ENCODE measurements at regions not wholly inside any gene's neighbourhood (a gene's known extent, or its start where the extent isn't known, plus 50 kb on each side); places are given as distances from the start of the nearest gene placed in this dataset.

DNA sequence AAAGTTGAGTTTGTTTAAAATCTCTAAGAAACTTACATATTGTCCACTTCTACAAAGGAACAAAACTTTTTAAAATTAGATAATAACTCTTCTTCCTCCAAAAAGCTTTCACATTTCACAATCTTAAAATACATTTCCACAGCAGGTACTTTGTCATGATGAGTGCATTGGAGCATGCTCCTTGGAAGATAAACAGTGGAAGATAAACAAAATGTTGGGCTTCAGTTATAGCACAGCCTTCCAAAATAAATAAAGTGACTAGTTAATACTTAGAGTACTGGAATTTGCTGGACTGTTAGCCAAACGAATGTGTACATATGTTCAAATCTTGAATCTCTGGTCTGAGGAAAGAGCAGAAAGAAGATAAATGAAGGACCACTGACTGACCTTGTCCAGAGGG lies 54.9 kb upstream of the PDE5A start:
- no peak overlapping the region for H3K27ac ChIP-seq (ENCODE audit: extremely low read depth, low read depth, low read length)
- ChIA-PET POLR2A (no interaction called here), CTCF (no interaction called here)

GRCh38 chr4:119682099-119682498 lies 53.5 kb upstream of the PDE5A start:
- H3K4me1 ChIP-seq (ENCODE audit: control insufficient read depth, insufficient read depth, low read length) = peaks cover 17% of the 10 kb centered on the region
- H3K4me3 ChIP-seq (ENCODE audit: low read depth, low read length) = no peak overlapping the region
- no peaks in the 10 kb centered on the region for H3K36me3 ChIP-seq (ENCODE audit: control insufficient read depth in 2 of 2, insufficient read depth in 1 of 2, low read length in 2 of 2)
- TF ChIP-seq ZNF157 (tag by site-specific recombination; IDR thresholded peaks at IDR 0.05) (no peak), ZNF629 (tag by site-specific recombination; IDR thresholded peaks at IDR 0.05) (0 out of 2 replicates have a peak, but pooled peaks have one; percentile 31), ZNF112 (tag by site-specific recombination; IDR thresholded peaks at IDR 0.05) (peak; percentile 50; the same call in 1 of the 2 replicates), ZFHX2 (tag by site-specific recombination; conservative IDR thresholded peaks at IDR 0.05) (no peak), ZFP41 (tag by site-specific recombination; IDR thresholded peaks at IDR 0.05; ENCODE audit: borderline replicate concordance) (no peak), AEBP2 (tag by site-specific recombination; IDR thresholded peaks at IDR 0.05; ENCODE audit: borderline replicate concordance) (no peak), WT1 (tag by site-specific recombination; IDR thresholded peaks at IDR 0.05) (peak; percentile 76), ZNF335 (tag by site-specific recombination; conservative IDR thresholded peaks at IDR 0.05) (0 out of 2 replicates have a peak, but pooled peaks have one; percentile 28), PRDM6 (tag by site-specific recombination; IDR thresholded peaks at IDR 0.05) (0 out of 2 replicates have a peak, but pooled peaks have one; percentile 11), ZNF394 (tag by site-specific recombination; IDR thresholded peaks at IDR 0.05; ENCODE audit: borderline replicate concordance) (peak; percentile 26; the same call in 1 of the 2 replicates), ZFP3 (tag by site-specific recombination; IDR thresholded peaks at IDR 0.05; ENCODE audit: low read depth) (no peak), PRDM1 (tag by site-specific recombination; IDR thresholded peaks at IDR 0.05) (no peak), ZNF837 (tag by site-specific recombination; IDR thresholded peaks at IDR 0.05) (no peak), ZNF23 (tag by site-specific recombination; IDR thresholded peaks at IDR 0.05; ENCODE audit: borderline replicate concordance) (no peak), ZNF211 (tag by site-specific recombination; IDR thresholded peaks at IDR 0.05; ENCODE audit: low read depth) (no peak), OSR2 (tag by site-specific recombination; IDR thresholded peaks at IDR 0.05) (peak; percentile 39; the same call in 1 of the 2 replicates)
- TF ChIP-seq, protein P1, sequence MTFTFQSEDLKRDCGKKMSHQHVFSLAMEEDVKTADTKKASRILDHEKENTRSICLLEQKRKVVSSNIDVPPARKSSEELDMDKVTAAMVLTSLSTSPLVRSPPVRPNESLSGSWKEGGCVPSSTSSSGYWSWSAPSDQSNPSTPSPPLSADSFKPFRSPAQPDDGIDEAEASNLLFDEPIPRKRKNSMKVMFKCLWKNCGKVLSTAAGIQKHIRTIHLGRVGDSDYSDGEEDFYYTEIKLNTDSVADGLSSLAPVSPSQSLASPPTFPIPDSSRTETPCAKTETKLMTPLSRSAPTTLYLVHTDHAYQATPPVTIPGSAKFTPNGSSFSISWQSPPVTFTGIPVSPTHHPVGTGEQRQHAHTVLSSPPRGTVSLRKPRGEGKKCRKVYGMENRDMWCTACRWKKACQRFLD (tag by site-specific recombination; IDR thresholded peaks at IDR 0.05) = no peak
- TF ChIP-seq, protein P2, sequence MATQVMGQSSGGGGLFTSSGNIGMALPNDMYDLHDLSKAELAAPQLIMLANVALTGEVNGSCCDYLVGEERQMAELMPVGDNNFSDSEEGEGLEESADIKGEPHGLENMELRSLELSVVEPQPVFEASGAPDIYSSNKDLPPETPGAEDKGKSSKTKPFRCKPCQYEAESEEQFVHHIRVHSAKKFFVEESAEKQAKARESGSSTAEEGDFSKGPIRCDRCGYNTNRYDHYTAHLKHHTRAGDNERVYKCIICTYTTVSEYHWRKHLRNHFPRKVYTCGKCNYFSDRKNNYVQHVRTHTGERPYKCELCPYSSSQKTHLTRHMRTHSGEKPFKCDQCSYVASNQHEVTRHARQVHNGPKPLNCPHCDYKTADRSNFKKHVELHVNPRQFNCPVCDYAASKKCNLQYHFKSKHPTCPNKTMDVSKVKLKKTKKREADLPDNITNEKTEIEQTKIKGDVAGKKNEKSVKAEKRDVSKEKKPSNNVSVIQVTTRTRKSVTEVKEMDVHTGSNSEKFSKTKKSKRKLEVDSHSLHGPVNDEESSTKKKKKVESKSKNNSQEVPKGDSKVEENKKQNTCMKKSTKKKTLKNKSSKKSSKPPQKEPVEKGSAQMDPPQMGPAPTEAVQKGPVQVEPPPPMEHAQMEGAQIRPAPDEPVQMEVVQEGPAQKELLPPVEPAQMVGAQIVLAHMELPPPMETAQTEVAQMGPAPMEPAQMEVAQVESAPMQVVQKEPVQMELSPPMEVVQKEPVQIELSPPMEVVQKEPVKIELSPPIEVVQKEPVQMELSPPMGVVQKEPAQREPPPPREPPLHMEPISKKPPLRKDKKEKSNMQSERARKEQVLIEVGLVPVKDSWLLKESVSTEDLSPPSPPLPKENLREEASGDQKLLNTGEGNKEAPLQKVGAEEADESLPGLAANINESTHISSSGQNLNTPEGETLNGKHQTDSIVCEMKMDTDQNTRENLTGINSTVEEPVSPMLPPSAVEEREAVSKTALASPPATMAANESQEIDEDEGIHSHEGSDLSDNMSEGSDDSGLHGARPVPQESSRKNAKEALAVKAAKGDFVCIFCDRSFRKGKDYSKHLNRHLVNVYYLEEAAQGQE (tag by site-specific recombination; IDR thresholded peaks at IDR 0.05) = no peak
- ChIA-PET CTCF (interaction anchor here (1.4 kb wide), 1 partner anchor 22 kb away, joined by 4 read pairs; no protein-coding TSS in a partner anchor), POLR2A (no interaction called here)
- H3K27ac ChIP-seq (ENCODE audit: extremely low read depth, low read depth, low read length) = no peak overlapping the region
- H3K9me3 ChIP-seq (ENCODE audit: control insufficient read depth, insufficient read depth, low read depth, low read length) = no peaks in the 10 kb centered on the region

More for the DNA sequence above, 54.9 kb upstream of the PDE5A start:
- no peak overlapping the region for H3K4me3 ChIP-seq (ENCODE audit: low read depth, low read length)
- no peaks in the 10 kb centered on the region for H3K36me3 ChIP-seq (ENCODE audit: control insufficient read depth in 2 of 2, insufficient read depth in 1 of 2, low read length in 2 of 2)
- TF ChIP-seq ZNF449 (tag by site-specific recombination; IDR thresholded peaks at IDR 0.05) (peak; percentile 59; the same call in 1 of the 2 replicates), ZNF146 (tag by site-specific recombination; IDR thresholded peaks at IDR 0.05) (no peak), ZXDB (tag by site-specific recombination; IDR thresholded peaks at IDR 0.05) (no peak)
- H3K4me1 ChIP-seq (ENCODE audit: control insufficient read depth, insufficient read depth, low read length) = peaks cover 17% of the 10 kb centered on the region
- H3K9me3 ChIP-seq (ENCODE audit: control insufficient read depth, insufficient read depth, low read depth, low read length) = no peaks in the 10 kb centered on the region

All from HEK293 (cell line).